ENCODE measurements at regions not wholly inside any gene's neighbourhood (a gene's known extent, or its start where the extent isn't known, plus 50 kb on each side); places are given as distances from the start of the nearest gene placed in this dataset.

DNA sequence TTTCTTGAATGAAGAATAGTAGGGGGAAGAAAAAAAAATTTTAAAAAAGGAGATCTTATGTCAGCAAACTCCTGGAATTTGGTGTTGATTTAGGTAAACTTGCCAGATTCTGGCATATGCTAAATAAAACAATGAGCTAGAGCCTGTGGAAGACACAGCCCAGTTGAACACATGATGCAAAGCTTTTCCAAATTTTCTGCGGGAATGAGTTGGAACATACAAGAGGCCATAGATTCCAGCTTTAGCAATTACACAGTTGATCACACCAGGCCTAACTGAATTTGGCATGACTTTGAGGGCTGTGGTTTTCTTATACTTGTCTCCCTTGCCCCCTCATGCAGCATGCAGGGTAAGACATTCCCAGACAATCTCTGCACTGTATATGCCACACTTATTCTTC is 297.0 kb downstream of the SH3GL2 start:
- Histone ChIP-seq H3K36me3 (no peaks in the 10 kb centered on the region), H3K27me3 (no peaks in the 10 kb centered on the region), H3K4me3 (no peak overlapping the region), H3K27ac (no peak overlapping the region), H3K9me3 (no peaks in the 10 kb centered on the region), H3K4me1 (no peaks in the 10 kb centered on the region)
- in situ Hi-C loops (cut with MboI; ENCODE audit: low sequenced_read_pairs in 4 of 4) (loop anchor here in 1 of 4 donors (25.0 kb wide), 1 partner anchor 111 kb away; no protein-coding TSS in a partner anchor), intact Hi-C loops (cut with DNase I; ENCODE audit: low total_unique reads) (no loop called here)
- ATAC-seq (no peak), DNase-seq (no peak)
- TF ChIP-seq CTCF (IDR thresholded peaks at IDR 0.05 in 4 of 5, conservative IDR thresholded peaks at IDR 0.05 in 1 of 5) (no peak), POLR2A (IDR thresholded peaks at IDR 0.05) (no peak)

DNA sequence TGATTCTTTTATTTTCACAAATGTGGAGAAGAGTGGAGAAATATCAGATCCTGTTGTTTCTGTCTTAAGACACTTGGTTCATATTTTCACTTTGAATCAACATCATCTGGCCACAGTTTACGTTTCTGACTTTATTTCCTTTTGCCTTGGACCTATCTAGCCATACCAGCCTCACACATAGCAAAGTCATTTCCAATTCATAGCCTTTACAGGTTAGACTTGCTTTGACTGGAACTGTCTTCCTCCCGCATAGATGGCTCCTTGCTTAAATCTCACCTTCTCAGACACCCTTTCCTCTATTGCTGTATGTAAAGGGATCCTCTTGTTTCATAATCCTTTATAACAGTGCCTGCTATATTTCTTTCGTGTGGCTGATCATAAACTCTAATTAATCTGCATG is 297.8 kb downstream of the SH3GL2 start:
- H3K9me3 ChIP-seq: no peaks in the 10 kb centered on the region
- H3K36me3 ChIP-seq: no peaks in the 10 kb centered on the region
- H3K4me1 ChIP-seq: no peaks in the 10 kb centered on the region
- H3K27ac ChIP-seq: no peak overlapping the region
- intact Hi-C loops (cut with DNase I; ENCODE audit: low total_unique reads): no loop called here
- no peak for ATAC-seq
- no peak for TF ChIP-seq POLR2A (IDR thresholded peaks at IDR 0.05)
- no peak for TF ChIP-seq CTCF (IDR thresholded peaks at IDR 0.05 in 4 of 5, conservative IDR thresholded peaks at IDR 0.05 in 1 of 5)
- no peaks in the 10 kb centered on the region for H3K27me3 ChIP-seq
- DNase-seq: no peak
- H3K4me3 ChIP-seq: no peak overlapping the region
- in situ Hi-C loops (cut with MboI; ENCODE audit: low sequenced_read_pairs in 4 of 4): loop anchor here in 1 of 4 donors (25.0 kb wide), 1 partner anchor 111 kb away; no protein-coding TSS in a partner anchor

DNA sequence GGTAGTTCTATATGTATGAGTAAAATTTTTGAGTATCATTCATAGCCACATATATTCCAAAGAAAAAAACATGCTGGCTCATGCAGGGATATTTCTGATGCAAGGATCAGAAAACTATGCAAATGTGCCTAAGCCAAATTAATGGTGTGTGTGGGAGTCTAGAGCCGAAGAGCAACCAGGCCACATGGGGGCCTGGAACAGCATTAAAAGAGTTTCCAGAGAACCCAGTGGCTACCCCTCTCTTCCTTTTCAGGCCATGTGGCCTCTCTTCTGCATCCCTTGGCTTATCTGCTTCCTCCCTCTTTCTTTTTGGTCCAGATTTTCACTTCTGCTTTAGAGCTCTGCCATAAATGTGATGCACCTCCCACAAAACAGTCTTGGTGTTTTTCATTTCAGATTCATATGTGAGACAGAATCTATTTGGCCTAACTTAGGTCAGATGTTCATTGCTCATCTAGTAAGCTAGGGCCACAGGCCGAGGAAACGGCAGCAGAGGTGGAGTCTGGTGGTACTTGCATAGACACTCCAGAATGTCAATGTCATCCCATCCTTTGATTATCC is 300.0 kb downstream of the SH3GL2 start:
- ATAC-seq: no peak
- Histone ChIP-seq H3K27ac (no peak overlapping the region), H3K4me1 (no peaks in the 10 kb centered on the region), H3K27me3 (no peaks in the 10 kb centered on the region), H3K4me3 (no peak overlapping the region), H3K36me3 (no peaks in the 10 kb centered on the region), H3K9me3 (no peaks in the 10 kb centered on the region)
- intact Hi-C loops (cut with DNase I; ENCODE audit: low total_unique reads): no loop called here
- in situ Hi-C loops (cut with MboI; ENCODE audit: low sequenced_read_pairs in 4 of 4): loop anchor here in 1 of 4 donors (25.0 kb wide), 1 partner anchor 108 kb away; no protein-coding TSS in a partner anchor
- TF ChIP-seq CTCF (IDR thresholded peaks at IDR 0.05 in 4 of 5, conservative IDR thresholded peaks at IDR 0.05 in 1 of 5) (no peak), POLR2A (IDR thresholded peaks at IDR 0.05) (no peak)
- DNase-seq: no peak

GRCh38 chr9:17881371-17881770 is 302.5 kb downstream of the SH3GL2 start:
- in situ Hi-C loops (cut with MboI; ENCODE audit: low sequenced_read_pairs in 4 of 4): loop anchor here in 1 of 4 donors (25.0 kb wide), 1 partner anchor 106 kb away; no protein-coding TSS in a partner anchor
- Histone ChIP-seq H3K4me1 (no peaks in the 10 kb centered on the region), H3K9me3 (no peaks in the 10 kb centered on the region), H3K27me3 (no peaks in the 10 kb centered on the region), H3K4me3 (no peak overlapping the region), H3K36me3 (no peaks in the 10 kb centered on the region), H3K27ac (no peak overlapping the region)
- intact Hi-C loops (cut with DNase I; ENCODE audit: low total_unique reads): no loop called here
- ATAC-seq: no peak
- no peak for DNase-seq
- no peak for TF ChIP-seq POLR2A (IDR thresholded peaks at IDR 0.05)
- no peak for TF ChIP-seq CTCF (IDR thresholded peaks at IDR 0.05 in 4 of 5, conservative IDR thresholded peaks at IDR 0.05 in 1 of 5)
